ENCODE measurements at regions not wholly inside any gene's neighbourhood (a gene's known extent, or its start where the extent isn't known, plus 50 kb on each side); places are given as distances from the start of the nearest gene placed in this dataset.

GRCh38 chr9:115254287-115255180 lies 136.6 kb upstream of the TNC start:
- no peak for DNase-seq (ENCODE audit: low read depth in 2 of 2)

- DNase-seq (ENCODE audit: low read depth in 2 of 2): no peak
Observed at GRCh38 chr9:115261656-115262081, 143.7 kb upstream of the TNC start.

GRCh38 chr9:115262477-115262876 lies 144.5 kb upstream of the TNC start:
- DNase-seq (ENCODE audit: low read depth in 2 of 2): no peak

DNA sequence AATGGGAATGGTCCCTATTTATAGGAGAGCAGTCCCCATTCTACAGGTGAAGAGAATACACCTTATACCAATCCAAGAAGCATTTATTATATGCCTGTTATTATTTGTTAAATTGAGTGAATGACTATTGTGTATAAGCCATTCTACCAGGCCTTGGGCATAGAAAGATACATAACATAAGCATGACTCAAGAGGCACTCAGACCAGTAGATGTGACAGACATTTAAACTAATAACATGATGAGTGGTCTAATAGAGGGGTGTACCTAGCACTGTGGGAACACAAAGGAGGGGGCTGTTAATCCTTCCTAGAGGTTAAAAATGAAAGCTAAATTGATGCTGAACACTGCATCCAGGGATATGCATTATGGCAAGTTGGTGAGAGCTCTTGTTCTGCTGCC lies 145.0 kb upstream of the TNC start:
- DNase-seq (ENCODE audit: low read depth in 2 of 2): no peak

DNA sequence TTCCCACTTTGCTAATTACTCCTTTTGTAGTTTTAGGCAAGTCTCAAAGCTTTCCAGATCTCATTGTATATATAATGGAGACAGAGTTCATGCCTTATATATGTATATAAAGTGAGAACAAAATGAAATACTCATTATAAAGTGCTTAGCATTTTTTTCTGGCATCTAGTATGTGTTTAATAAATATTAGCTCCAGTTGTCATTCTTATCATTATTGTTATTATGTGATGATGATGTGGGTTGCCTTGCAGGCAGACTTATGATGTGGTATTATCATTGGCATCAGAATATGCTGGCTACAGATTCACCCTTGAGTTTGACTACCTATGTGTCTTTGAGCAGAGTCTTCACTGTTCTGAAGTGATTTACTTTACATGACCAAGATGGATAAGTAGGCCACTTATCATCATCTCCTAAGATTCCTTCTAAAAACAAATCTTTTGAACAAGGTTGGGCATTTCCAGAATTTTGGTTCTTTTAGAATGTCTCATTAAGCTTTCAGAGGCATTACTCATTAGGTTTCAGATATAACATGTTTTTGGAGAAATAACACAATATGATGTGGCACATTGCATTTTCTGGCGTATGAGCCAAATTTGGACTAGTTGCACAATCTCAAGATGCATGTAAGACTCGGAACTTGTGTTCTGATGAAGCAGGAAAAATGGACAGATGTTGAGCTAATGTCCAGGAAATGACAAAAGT lies 145.6 kb upstream of the TNC start:
- no peak for DNase-seq (ENCODE audit: low read depth in 2 of 2)

- DNase-seq (ENCODE audit: low read depth in 2 of 2): no peak
Observed at GRCh38 chr9:115264313-115264712, 146.4 kb upstream of the TNC start.

DNA sequence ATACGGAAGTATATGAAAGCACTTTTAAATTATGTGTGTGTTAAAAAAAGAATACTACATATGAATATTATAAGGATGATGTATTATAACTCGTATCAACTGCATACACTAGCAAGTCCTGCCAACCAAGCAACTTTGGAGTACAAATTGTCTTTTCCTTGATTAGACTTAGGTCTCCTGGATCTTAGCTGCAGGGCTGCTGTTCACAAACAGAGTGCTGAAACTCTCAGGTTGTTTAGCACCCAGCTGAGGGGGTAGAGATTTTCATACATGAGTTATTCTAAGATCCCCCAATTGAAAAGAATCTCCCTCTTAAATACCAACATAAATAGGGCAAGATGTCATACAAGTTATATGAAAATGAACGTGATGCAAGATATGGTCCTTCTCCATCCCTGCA lies 149.8 kb upstream of the TNC start:
- no peak for DNase-seq (ENCODE audit: low read depth in 2 of 2)

DNA sequence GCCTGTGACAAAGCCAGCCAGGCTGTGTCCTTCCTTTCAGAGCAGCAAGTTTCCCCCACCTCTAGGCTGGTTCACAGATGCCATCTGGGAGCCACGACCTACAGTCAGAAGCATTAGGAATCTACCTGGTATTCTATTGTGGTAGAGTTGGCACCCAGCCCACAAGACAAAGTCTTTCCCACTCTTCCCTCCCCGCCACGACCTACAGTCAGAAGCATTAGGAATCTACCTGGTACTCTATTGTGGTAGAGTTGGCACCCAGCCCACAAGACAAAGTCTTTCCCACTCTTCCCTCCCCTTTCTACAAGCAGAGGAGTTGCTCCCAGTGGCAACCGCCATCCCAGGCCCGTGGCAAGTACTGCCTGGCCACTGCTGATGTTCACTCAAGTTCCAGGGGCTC lies 157.8 kb upstream of the TNC start:
- no peak for DNase-seq (ENCODE audit: low read depth in 2 of 2)

- no peak for DNase-seq (ENCODE audit: low read depth in 2 of 2)
Observed at GRCh38 chr9:115276621-115277020, 158.7 kb upstream of the TNC start.

DNA sequence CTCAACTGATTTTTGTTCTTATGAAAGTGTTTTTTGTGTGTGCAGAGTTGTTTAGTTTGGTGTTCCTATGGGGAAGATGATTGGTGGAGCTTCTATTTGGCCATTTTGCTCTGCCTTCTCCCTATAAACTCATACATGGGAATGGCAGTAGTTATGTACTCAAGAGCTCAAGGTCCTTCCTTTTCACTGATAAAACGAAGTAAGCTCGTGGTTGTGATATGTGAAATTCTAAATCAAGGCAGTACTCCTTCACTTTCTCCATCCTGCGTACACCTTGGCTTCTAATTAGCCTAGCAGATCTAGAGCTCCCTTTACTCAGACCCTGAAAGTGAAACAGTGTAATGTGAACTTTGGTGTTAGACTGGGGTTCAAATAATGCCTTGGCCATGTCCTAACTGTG lies 159.3 kb upstream of the TNC start:
- no peak for DNase-seq (ENCODE audit: low read depth in 2 of 2)

- no peak for DNase-seq (ENCODE audit: low read depth in 2 of 2)
Observed at GRCh38 chr9:115278326-115279035, 160.5 kb upstream of the TNC start.

DNA sequence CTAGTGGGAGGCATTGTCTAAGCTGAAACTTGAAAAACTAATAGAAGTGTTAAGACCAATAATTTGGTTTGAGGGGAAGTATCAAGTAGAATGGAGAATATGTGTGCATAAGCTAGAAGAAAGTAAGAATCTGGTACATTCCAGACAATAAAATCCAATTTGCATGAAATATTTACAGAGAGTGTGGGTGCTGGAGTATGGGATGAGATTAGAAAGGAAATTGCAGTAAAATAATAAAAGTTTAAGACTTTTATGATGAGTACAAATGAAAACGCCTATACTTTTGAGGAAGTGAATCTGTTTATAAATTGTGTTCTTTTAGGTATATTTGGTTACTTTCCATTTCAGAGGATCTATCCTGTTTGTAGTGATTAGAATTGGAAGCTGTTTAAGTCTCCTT lies 165.4 kb upstream of the TNC start:
- no peak for DNase-seq (ENCODE audit: low read depth in 2 of 2)

- DNase-seq (ENCODE audit: low read depth in 2 of 2): no peak
Observed at GRCh38 chr9:115285836-115286235, 167.9 kb upstream of the TNC start.

- no peak for DNase-seq (ENCODE audit: low read depth in 2 of 2)
Observed at GRCh38 chr9:115286411-115286810, 168.5 kb upstream of the TNC start.

GRCh38 chr9:115289757-115290208 lies 171.8 kb upstream of the TNC start:
- DNase-seq (ENCODE audit: low read depth in 2 of 2): no peak

DNA sequence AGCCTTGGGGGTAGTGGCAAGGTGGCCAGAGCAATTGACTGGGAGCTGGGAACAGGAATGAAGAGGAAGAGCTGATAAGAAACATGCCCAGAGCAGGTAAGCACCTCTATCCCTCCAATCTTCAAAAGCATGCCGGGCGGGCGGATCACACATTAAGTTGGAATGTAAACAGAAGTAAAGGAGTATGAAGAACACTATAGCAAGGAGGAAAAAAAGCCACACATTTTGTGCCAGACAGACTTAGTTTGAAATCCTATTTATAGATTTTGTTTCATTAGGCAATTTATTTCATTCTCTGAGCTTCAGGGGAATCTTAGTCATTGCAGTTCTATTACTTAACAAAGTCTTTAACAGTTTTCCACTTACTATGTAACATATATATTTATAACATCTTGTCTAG lies 173.9 kb upstream of the TNC start:
- no peak for DNase-seq (ENCODE audit: low read depth in 2 of 2)

DNA sequence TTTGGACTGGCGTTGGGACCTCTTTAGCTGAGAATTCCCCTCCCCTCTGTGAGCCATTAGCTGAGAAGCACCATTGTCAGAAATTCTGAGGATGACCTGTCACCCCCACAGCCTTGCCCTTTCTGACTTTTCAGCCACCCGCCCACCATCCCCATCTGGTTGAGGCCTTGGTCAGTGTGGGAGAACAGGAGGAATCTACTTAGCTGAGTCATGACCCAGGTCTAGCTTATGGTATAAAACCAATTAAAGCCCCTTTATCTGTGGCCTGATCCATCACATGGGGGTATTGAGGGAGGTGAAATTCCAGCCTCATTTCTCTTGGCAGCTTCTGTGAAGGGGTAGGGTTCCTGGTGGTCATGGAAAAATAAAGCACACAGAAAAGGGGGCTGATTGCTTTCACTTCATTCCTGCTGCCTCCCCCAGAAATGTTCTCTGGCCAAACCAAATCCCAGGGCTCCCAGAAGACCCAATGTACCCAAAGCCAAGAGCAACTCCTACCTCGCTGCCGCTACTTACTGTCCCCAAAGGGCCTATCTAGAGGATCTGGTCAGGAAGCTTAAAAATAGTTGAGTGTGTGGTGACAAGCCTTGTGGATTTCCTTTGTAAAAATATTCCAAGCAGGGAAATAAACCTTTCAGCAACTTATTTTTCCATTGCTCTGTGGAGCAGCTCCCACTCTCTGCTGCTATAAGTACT lies 174.8 kb upstream of the TNC start:
- no peak for DNase-seq (ENCODE audit: low read depth in 2 of 2)

GRCh38 chr9:115295734-115296133 lies 177.8 kb upstream of the TNC start:
- no peak for DNase-seq (ENCODE audit: low read depth in 2 of 2)

DNA sequence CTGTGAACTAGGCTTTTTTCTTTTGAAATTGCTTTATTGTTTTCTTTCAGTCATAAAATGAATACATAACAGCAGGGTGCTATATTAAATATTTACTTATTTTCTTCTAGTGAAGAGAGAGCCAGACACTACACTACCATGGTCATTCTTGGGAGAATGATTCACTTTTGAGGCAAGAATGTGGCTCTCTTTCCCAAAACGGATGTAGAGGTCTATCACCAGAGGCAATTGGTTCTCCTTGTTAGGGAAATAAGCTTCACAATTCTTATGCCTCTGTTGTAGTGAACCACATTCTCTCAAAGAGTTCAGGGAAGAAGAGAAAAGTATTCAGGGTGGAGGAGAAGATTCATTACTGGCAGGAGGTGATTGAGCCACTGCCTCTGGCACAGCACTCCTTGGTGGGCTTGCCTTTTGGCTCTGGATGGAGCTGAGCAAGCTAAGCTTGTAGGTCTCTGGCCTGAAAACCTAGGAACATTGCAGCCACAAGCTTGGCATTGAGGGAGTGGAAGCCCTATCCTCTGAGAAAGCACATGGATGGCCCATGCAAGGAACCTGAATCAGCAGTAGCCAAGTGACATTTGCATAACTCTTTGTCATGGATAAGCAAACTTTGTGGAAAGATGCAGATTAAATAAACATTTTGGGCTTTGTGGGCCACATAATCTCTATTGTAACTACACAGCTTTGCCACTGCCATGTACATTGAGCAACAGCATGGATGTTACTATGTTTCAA lies 179.0 kb upstream of the TNC start:
- no peak for DNase-seq (ENCODE audit: low read depth in 2 of 2)

DNA sequence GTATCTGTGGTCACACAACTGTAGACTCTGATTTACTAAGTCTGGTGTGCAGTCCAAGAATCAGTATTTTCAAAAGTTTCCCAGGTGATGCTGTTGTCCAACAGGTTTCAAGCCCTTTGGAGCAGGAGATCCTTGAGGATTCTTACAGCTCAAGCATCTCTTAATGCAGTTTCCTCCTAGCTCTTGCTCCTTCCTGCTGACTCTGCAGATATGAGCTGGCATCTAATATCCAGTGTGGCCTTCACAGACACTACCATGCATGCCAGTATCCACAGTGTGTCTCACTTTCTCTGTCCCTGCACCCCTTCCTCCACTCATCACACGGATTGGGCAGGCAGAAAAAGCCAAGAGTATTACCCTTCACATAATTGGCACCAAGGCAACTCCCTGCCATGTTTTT lies 182.2 kb upstream of the TNC start:
- no peak for DNase-seq (ENCODE audit: low read depth in 2 of 2)

- no peak for DNase-seq (ENCODE audit: low read depth in 2 of 2)
Observed at GRCh38 chr9:115300874-115301273, 182.9 kb upstream of the TNC start.
